Stromal cell of bone marrow (primary cell): ENCODE measurements at regions not wholly inside any gene's neighbourhood (a gene's known extent, or its start where the extent isn't known, plus 50 kb on each side); places are given as distances from the start of the nearest gene placed in this dataset.
"Not testable (repeated sequence)": the region's sequence is repeated elsewhere in the genome, so short reads cannot be mapped to it uniquely, and the experiment has no call there.

Experiments used
- DNase-seq: peaks from one replicate; pipeline ENCODE4 v3.0.0-alpha.2; 2012; ENCODE audit warnings: low read depth

GRCh38 chr9:42656789-42657188 is 473.3 kb downstream of the SPATA31A6 start:
- DNase-seq: not testable (repeated sequence)

GRCh38 chr9:42657496-42657895 is 474.0 kb downstream of the SPATA31A6 start:
- DNase-seq: not testable (repeated sequence)

- DNase-seq: not testable (repeated sequence)
Measured at GRCh38 chr9:42697146-42697545, 513.7 kb downstream of the SPATA31A6 start.

- DNase-seq: not testable (repeated sequence)
Measured at GRCh38 chr9:42702890-42703289, 519.4 kb downstream of the SPATA31A6 start.

GRCh38 chr9:42724841-42725835 is 541.7 kb downstream of the SPATA31A6 start:
- not testable (repeated sequence) for DNase-seq

- peak; percentile 50 for DNase-seq
Measured at GRCh38 chr9:42743030-42743814, 559.8 kb downstream of the SPATA31A6 start.

GRCh38 chr9:42757251-42757650 is 573.8 kb downstream of the SPATA31A6 start:
- DNase-seq: not testable (repeated sequence)

- DNase-seq: not testable (repeated sequence)
Measured at GRCh38 chr9:42759320-42759719, 575.9 kb downstream of the SPATA31A6 start.

- DNase-seq: not testable (repeated sequence)
Measured at GRCh38 chr9:42782201-42782600, 598.7 kb downstream of the SPATA31A6 start.

GRCh38 chr9:42792725-42793124 is 609.3 kb downstream of the SPATA31A6 start:
- not testable (repeated sequence) for DNase-seq

- not testable (repeated sequence) for DNase-seq
Measured at GRCh38 chr9:42798571-42798970, 615.1 kb downstream of the SPATA31A6 start.

GRCh38 chr9:42802716-42803115 is 619.3 kb downstream of the SPATA31A6 start:
- not testable (repeated sequence) for DNase-seq

GRCh38 chr9:42806674-42807073 is 623.2 kb downstream of the SPATA31A6 start:
- not testable (repeated sequence) for DNase-seq

- DNase-seq: not testable (repeated sequence)
Measured at GRCh38 chr9:42821468-42821867, 638.0 kb downstream of the SPATA31A6 start.

GRCh38 chr9:42848156-42848555 is 664.7 kb downstream of the SPATA31A6 start:
- DNase-seq: not testable (repeated sequence)

- DNase-seq: not testable (repeated sequence)
Measured at GRCh38 chr9:42850896-42851693, 667.6 kb downstream of the SPATA31A6 start.

- DNase-seq: not testable (repeated sequence)
Measured at GRCh38 chr9:42851701-42852100, 668.2 kb downstream of the SPATA31A6 start.

GRCh38 chr9:42852133-42852930 is 668.9 kb downstream of the SPATA31A6 start:
- DNase-seq: peak; percentile 4

GRCh38 chr9:42860133-42860532 is 676.7 kb downstream of the SPATA31A6 start:
- not testable (repeated sequence) for DNase-seq

GRCh38 chr9:42862465-42862864 is 679.0 kb downstream of the SPATA31A6 start:
- DNase-seq: not testable (repeated sequence)
